Spleen (tissue), 11 donors: ENCODE measurements at regions not wholly inside any gene's neighbourhood (a gene's known extent, or its start where the extent isn't known, plus 50 kb on each side); places are given as distances from the start of the nearest gene placed in this dataset.
"Not testable (repeated sequence)": the region's sequence is repeated elsewhere in the genome, so short reads cannot be mapped to it uniquely, and the experiment has no call there.

Experiments
- DNase-seq: peaks from one replicate; pipeline ENCODE4 v3.0.0-alpha.2; 2020
- H3K27ac ChIP-seq, 8 donors: fragments of 200-600 bp; sonication (generic) in 7 of 8; 1 replicate in 4 of 8; 2 replicates in 4 of 8; pipeline versions ENCODE4 v1.5.0 to v1.8.0; 2016 to 2021; ENCODE audit warnings: inconsistent platforms in 4 of 8, mild to moderate bottlenecking in 4 of 8, moderate library complexity in 1 of 8
- H3K27me3 ChIP-seq, 7 donors: fragments of 200-600 bp; sonication (generic) in 6 of 7; replicated peaks in 1 of 7; 1 replicate in 4 of 7; 2 replicates in 3 of 7; pipeline versions ENCODE4 v1.5.0 to v1.8.0; 2016 to 2021; ENCODE audit warnings: inconsistent platforms in 3 of 7, mild to moderate bottlenecking in 1 of 7
- H3K36me3 ChIP-seq, 6 donors: fragments of 200-600 bp; sonication (generic) in 5 of 6; 1 replicate in 4 of 6; 2 replicates in 2 of 6; pipeline versions ENCODE4 v1.5.0 to v1.8.0; 2016 to 2021; ENCODE audit warnings: inconsistent platforms in 2 of 6
- H3K4me1 ChIP-seq, 6 donors: fragments of 200-600 bp; sonication (generic) in 5 of 6; 1 replicate in 3 of 6; 2 replicates in 3 of 6; pipeline versions ENCODE4 v1.5.0 to v1.8.0; 2016 to 2021; ENCODE audit warnings: inconsistent platforms in 3 of 6
- H3K4me3 ChIP-seq, 8 donors: fragments of 200-600 bp; sonication (generic) in 7 of 8; 1 replicate in 4 of 8; 2 replicates in 4 of 8; pipeline versions ENCODE4 v1.5.0 to v1.8.0; 2016 to 2021; ENCODE audit warnings: inconsistent platforms in 4 of 8, mild to moderate bottlenecking in 4 of 8, moderate library complexity in 2 of 8
- H3K9me3 ChIP-seq, 8 donors: fragments of 200-600 bp; sonication (generic) in 7 of 8; 1 replicate in 4 of 8; 2 replicates in 4 of 8; pipeline versions ENCODE4 v1.5.0 to v1.8.0; 2016 to 2021; ENCODE audit warnings: inconsistent platforms in 4 of 8
- POLR2A ChIP-seq, 3 donors: fragments of 450-650 bp; IDR thresholded peaks; one replicate each; pipeline ENCODE4 v1.5.1; 2017; ENCODE audit warnings: antibody characterized with exemption in 3 of 3, mild to moderate bottlenecking in 1 of 3
- POLR2AphosphoS5 ChIP-seq, 3 donors: sonication (generic); formaldehyde crosslinking; IDR thresholded peaks; one replicate each; pipeline ENCODE4 v1.5.1; 2017; ENCODE audit warnings: antibody characterized with exemption in 3 of 3
- WGBS, 5 donors: extraction: QIAGEN DNeasy Blood & Tissue Kit in 3 of 5; methylation state at CpG; one replicate each; pipeline versions ENCODE4 v1.1.5 to v1.1.7; 2013 to 2018; 5-methylcytosine and 5-hydroxymethylcytosine counted together
- intact Hi-C: fragments of 100-400 bp; cut with DNase I; formaldehyde crosslinking; loops from one replicate; pipeline ENCODE4 v1.15.0; 2023; ENCODE audit warnings: low total_unique reads
- TF ChIP-seq, protein P1 (sequence below), 11 experiments: fragments of 200-600 bp in 7 of 11; fragments of 450-650 bp in 4 of 11; sonication (generic) in 4 of 11; IDR thresholded peaks in 8 of 11; conservative IDR thresholded peaks in 3 of 11; 1 replicate in 7 of 11; 2 replicates in 4 of 11; pipeline versions ENCODE4 v1.4.0 to v1.8.0; 2016 to 2021; ENCODE audit warnings: antibody characterized with exemption in 11 of 11, inconsistent platforms in 4 of 11, mild to moderate bottlenecking in 1 of 11
- donor health status: healthy with polysubstance abuse.
- donor health status: DM: no; HTN: no; CAD: no; lungs with moderate emphysema.
- donor health status: DM: no; HTN: no; CAD: no.
- donor health status: Bipolar disorder and iron deficiency.
- donor health status: healthy.
- donor health status: DM: no; HTN: no; CAD: no.
- donor health status: DM: yes; HTN: yes; CAD: no.

GRCh38 chr13:86318450-86318849 lies 519.2 kb upstream of the SLITRK6 start:
- H3K4me1 ChIP-seq, result no peaks in the 10 kb centered on the region
- intact Hi-C loops, result no loop called here
- no peak for DNase-seq
- no peak overlapping the region for H3K27ac ChIP-seq
- H3K36me3 ChIP-seq, result no peaks in the 10 kb centered on the region
- WGBS, 5 donors, result 84 to 90% (median 88%) methylated on average over 3 of the region's 3 CpGs
- H3K9me3 ChIP-seq, result peaks cover 0 to 19% (median 8%) of the 10 kb centered on the region in 8 donors
- no peak for TF ChIP-seq POLR2AphosphoS5 (IDR thresholded peaks at IDR 0.05)
- H3K27me3 ChIP-seq, result no peaks in the 10 kb centered on the region
- H3K4me3 ChIP-seq, result no peak overlapping the region

DNA sequence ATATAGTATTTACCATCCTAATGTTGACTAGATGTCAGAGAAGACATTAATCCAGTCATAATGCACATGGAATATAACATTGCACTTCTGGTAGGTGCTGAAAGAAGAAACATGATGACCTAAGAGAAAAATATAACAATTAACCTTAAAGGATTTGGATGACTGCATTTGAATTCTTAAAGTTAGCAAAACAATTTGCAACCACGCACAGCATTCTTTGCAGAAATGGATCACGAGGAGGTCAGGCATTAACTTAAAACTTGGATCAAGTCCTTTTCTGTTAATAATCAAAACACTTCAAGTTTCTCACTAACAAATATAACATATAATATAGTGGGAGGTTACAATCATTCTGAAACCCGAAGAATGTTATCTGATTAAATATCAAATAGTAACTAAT lies 525.0 kb upstream of the SLITRK6 start:
- H3K4me1 ChIP-seq, result no peaks in the 10 kb centered on the region
- 71 to 87% (median 75%) methylated on average over 3 of the region's 3 CpGs for WGBS, 5 donors
- H3K4me3 ChIP-seq, result no peak overlapping the region
- DNase-seq, result no peak
- H3K27ac ChIP-seq, result no peak overlapping the region
- H3K36me3 ChIP-seq, result no peaks in the 10 kb centered on the region
- H3K27me3 ChIP-seq, result no peaks in the 10 kb centered on the region
- intact Hi-C loops, result no loop called here
- TF ChIP-seq, protein P1, sequence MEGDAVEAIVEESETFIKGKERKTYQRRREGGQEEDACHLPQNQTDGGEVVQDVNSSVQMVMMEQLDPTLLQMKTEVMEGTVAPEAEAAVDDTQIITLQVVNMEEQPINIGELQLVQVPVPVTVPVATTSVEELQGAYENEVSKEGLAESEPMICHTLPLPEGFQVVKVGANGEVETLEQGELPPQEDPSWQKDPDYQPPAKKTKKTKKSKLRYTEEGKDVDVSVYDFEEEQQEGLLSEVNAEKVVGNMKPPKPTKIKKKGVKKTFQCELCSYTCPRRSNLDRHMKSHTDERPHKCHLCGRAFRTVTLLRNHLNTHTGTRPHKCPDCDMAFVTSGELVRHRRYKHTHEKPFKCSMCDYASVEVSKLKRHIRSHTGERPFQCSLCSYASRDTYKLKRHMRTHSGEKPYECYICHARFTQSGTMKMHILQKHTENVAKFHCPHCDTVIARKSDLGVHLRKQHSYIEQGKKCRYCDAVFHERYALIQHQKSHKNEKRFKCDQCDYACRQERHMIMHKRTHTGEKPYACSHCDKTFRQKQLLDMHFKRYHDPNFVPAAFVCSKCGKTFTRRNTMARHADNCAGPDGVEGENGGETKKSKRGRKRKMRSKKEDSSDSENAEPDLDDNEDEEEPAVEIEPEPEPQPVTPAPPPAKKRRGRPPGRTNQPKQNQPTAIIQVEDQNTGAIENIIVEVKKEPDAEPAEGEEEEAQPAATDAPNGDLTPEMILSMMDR (IDR thresholded peaks at IDR 0.05 in 8 of 11, conservative IDR thresholded peaks at IDR 0.05 in 3 of 11), result no peak
- no peak for TF ChIP-seq POLR2A (IDR thresholded peaks at IDR 0.05)
- no peak for TF ChIP-seq POLR2AphosphoS5 (IDR thresholded peaks at IDR 0.05)
- H3K9me3 ChIP-seq, result peaks cover 0 to 32% (median 12%) of the 10 kb centered on the region in 8 donors

GRCh38 chr13:86355301-86355700 lies 556.1 kb upstream of the SLITRK6 start:
- Histone ChIP-seq H3K27ac (no peak overlapping the region), H3K9me3 (peaks cover 0 to 24% (median 5%) of the 10 kb centered on the region in 8 donors), H3K4me1 (no peaks in the 10 kb centered on the region), H3K27me3 (no peaks in the 10 kb centered on the region), H3K36me3 (no peaks in the 10 kb centered on the region), H3K4me3 (no peak overlapping the region)
- no peak for DNase-seq
- intact Hi-C loops, result no loop called here
- TF ChIP-seq, protein P1 (IDR thresholded peaks at IDR 0.05 in 8 of 11, conservative IDR thresholded peaks at IDR 0.05 in 3 of 11), result no peak
- no peak for TF ChIP-seq POLR2A (IDR thresholded peaks at IDR 0.05)
- TF ChIP-seq POLR2AphosphoS5 (IDR thresholded peaks at IDR 0.05), result no peak
- 78 to 91% (median 81%) methylated on average over 2 of the region's 2 CpGs for WGBS, 5 donors

DNA sequence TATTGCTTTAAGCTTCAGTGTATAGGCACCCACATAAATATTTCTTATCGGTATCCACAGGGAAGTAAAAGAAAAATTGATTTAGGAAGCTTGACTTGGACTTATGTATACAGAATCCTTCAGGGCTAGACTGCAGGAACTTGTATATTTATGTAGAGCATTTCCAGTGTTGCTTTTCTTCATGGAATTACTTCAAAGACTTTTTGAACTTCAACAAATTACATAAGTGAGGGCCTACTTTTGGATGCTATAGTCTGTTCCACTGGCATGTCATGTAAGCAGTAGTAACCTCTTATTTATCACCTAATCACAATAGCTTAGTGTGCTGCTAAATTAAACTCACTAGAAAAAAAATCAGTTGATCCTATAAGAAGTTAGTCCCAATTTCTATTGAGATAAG lies 557.9 kb upstream of the SLITRK6 start:
- H3K36me3 ChIP-seq, result no peaks in the 10 kb centered on the region
- 59 to 92% (median 77%) methylated on average over 1 of the region's 1 CpG for WGBS, 5 donors
- H3K4me1 ChIP-seq, result no peaks in the 10 kb centered on the region
- TF ChIP-seq POLR2AphosphoS5 (IDR thresholded peaks at IDR 0.05), result no peak
- no peak overlapping the region for H3K4me3 ChIP-seq
- H3K27me3 ChIP-seq, result no peaks in the 10 kb centered on the region
- H3K9me3 ChIP-seq, result peaks cover 0 to 24% (median 5%) of the 10 kb centered on the region in 8 donors
- no peak for DNase-seq
- H3K27ac ChIP-seq, result no peak overlapping the region
- intact Hi-C loops, result no loop called here

DNA sequence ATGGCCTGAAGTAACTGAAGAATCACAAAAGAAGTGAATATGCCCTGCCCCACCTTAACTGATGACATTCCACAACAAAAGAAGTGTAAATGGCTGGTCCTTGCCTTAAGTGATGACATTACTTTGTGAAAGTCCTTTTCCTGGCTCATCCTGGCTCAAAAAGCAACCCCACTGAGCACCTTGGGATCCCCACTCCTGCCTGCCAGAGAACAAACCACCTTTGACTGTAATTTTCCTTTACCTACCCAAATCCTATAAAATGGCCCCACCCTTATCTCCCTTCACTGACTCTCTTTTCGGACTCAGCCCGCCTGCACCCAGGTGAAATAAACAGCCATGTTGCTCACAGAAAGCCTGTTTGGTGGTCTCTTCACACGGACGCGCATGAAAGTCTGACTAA lies 564.5 kb upstream of the SLITRK6 start:
- H3K4me1 ChIP-seq, H3K36me3 ChIP-seq, DNase-seq, H3K4me3 ChIP-seq, H3K27me3 ChIP-seq, intact Hi-C loops, H3K27ac ChIP-seq: not testable (repeated sequence)
- 83 to 95% (median 88%) methylated on average over 3 to 5 of the region's 5 CpGs for WGBS, 5 donors
- peaks cover 0 to 27% (median 0%) of the 10 kb centered on the region in 8 donors for H3K9me3 ChIP-seq

- no peaks in the 10 kb centered on the region for H3K27me3 ChIP-seq
- peaks cover 0 to 51% (median 12%) of the 10 kb centered on the region in 8 donors for H3K9me3 ChIP-seq
- no peak for DNase-seq
- no peaks in the 10 kb centered on the region for H3K4me1 ChIP-seq
- no peaks in the 10 kb centered on the region for H3K36me3 ChIP-seq
- TF ChIP-seq POLR2AphosphoS5 (IDR thresholded peaks at IDR 0.05) (no peak), POLR2A (IDR thresholded peaks at IDR 0.05) (no peak)
- TF ChIP-seq, protein P1 (IDR thresholded peaks at IDR 0.05 in 8 of 11, conservative IDR thresholded peaks at IDR 0.05 in 3 of 11), result no peak
- H3K4me3 ChIP-seq, result no peak overlapping the region
- no peak overlapping the region for H3K27ac ChIP-seq
- intact Hi-C loops, result no loop called here
- WGBS, 5 donors, result 86 to 93% (median 91%) methylated on average over 12 of the region's 12 CpGs
Measured at GRCh38 chr13:86368924-86369323, 569.7 kb upstream of the SLITRK6 start.
